GM19324 (cell line): ENCODE measurements at regions not wholly inside any gene's neighbourhood (a gene's known extent, or its start where the extent isn't known, plus 50 kb on each side); places are given as distances from the start of the nearest gene placed in this dataset.

Experiments
- ATAC-seq: cut with Tn5 transposase; IDR thresholded peaks from one replicate; pipeline ENCODE4 v1.9.1; 2021; ENCODE audit warnings: mild to moderate bottlenecking, moderate library complexity; ENCODE audit not compliant: unreplicated experiment, low FRiP score

DNA sequence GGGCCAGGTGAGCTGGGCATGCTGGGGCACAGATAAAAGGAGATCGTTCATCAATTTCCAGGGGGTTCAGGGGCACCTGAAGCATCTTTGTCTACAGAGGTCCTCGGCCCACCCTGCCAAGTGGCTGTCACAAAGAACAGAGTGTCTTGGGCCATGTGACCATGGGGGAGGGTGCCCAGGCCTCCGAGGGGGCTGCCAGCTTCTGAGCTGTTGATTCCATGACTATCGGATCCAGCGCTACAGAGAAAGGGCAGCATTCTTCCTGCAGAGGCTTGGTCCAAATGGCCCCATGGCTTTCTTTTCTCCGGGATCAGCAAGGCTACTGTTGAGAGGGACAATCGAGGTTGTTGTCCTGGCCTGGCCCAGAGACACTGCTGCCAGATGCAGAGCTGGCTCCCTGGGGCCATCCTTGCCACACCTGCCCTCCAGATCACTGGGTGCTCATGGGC, 289.2 kb downstream of the ZSWIM6 start:
- ATAC-seq = no peak

DNA sequence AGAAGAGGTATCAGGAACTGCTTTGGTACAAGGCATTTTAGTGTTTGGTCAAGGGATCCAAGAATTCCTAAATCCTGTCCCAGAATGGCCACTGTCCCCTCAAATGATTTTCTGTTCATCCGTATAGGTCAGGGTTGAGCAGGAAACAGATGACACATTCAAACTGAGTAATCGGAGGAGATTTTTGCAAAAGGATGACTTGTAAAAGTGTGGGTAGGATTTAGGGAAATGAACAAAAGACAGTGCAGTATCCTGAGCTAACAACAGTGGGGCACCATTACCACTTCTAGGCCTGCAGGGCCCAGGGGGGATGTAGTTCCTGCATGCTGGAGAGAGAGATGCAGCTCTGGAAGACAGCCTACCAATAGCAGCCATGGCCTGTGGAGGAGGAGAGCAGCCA, 290.1 kb downstream of the ZSWIM6 start:
- no peak for ATAC-seq

- ATAC-seq = no peak
Measured at GRCh38 chr5:61623401-61624069, 291.5 kb downstream of the ZSWIM6 start.

DNA sequence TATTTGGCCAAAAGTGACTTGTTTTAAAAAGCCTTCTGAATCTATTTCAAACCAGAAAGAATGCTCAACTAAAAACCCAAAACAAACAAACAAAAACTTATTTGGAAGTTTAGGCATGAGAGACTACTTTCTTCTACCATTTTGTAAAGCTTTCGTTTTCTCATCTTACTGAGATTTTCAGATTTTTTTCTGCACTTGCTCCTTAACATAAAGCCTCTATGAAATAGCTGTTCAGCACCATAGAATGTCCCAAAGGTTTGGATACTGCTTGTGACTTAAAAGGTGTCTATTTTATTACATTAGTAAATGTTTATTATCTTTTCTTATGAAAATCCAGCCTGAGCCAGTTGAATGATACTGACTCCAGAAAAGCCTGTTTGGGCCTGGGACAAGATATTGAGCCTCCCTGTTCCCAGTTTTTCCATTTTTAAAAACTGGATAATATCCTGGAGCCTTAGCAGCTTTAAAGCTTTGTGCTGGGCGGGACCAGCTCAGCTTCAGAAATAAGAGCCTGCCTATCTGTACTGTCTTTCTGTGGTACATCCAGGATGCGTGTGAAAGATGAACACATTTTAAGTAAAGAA, 292.6 kb downstream of the ZSWIM6 start:
- ATAC-seq = no peak

DNA sequence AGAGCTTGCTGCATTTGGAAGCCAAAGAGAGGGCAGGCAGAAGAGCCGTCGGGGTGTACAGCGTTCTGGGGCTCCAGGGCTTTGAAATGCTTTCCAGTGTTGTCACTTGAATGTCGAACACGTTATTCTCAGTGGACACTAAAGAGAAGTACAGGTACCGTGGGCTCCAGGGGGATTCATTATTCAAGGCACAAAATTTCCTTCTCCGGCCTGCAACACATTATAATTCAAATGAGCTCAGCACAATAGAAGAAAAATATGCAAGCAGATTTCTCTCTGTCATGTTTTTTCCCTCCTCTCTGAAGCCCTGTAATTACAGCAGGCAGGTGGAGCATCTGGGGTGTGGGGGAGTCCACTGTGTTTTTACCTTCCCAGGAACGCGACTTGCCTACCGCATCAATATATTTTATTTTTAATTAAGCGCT, 293.1 kb downstream of the ZSWIM6 start:
- ATAC-seq = no peak

- no peak for ATAC-seq
Measured at GRCh38 chr5:61625681-61626621, 293.9 kb downstream of the ZSWIM6 start.

DNA sequence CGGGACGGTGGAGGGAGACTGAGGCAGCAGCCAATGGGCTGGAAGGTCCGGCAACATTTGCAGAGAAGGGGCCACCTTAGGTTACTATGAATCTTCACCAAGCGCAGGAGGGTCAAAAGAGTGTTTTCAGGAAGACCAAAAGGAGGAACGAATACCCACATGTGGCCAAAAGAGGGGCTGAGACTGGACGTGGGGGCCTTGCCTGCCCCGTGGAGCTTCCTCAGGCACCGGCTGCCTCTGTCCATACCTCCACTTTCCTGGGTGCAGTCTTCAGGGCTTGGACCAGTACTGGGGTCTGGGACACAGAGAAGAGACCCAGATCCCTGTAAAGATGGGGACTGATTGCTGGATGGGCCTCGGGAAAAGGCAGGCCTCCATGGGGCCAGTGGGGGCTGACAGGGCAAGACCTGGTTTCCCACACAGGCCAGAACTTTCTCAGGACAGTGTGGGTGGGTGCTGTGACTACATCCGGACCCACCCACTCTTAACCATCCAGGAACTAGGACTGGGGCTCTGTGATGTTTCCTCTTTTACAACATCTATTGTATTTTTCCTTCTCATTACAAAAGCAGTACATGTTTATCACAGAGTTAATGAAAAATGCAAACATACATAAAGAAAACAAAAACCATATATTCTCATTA, 294.7 kb downstream of the ZSWIM6 start:
- ATAC-seq = no peak

GRCh38 chr5:61627531-61627930, 295.5 kb downstream of the ZSWIM6 start:
- ATAC-seq = no peak

DNA sequence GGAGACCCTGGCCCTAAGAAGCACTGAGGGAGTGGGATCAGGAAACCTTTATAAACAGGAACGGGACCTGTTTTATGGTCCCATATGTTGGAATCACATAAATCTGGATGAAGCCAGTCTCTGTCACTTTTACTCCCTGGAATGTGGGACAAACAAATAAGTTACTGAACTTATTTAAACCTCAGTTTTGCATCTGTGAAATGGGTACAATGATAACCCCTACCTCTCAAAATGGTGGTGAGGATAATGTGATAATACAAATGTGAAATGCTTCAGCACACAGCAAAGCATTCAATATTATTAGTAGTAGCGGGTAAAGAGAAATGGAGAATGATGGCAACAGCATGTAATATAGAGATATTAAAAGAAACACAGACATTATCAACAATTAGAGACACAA, 298.9 kb downstream of the ZSWIM6 start:
- ATAC-seq = no peak

DNA sequence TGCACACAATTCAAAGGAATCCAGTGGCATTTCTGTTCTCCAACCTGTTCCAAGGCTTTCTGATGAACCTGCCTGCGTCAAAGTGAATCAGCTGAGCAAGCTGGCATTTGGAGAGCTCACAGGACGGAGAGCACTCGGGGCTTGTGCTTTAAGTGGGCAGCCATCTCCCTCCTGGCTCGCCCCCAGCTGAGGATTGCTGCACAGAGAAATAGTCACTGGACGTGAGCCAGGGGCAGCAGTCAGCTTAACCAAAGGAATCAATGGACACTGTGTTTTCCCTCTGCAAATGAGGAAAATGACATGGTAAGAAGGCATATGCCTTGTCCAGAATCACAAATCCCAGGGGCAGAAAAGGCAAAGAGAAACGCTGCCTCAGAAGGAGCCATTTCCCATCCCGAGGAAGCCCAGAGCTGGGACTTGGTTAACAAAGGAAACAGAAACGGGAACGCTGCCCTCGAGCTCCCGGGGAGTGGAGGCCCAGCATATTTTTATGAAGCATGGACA, 299.4 kb downstream of the ZSWIM6 start:
- ATAC-seq = no peak

GRCh38 chr5:61632064-61632463, 300.0 kb downstream of the ZSWIM6 start:
- ATAC-seq = no peak

GRCh38 chr5:61635271-61635670, 303.2 kb downstream of the ZSWIM6 start:
- no peak for ATAC-seq

DNA sequence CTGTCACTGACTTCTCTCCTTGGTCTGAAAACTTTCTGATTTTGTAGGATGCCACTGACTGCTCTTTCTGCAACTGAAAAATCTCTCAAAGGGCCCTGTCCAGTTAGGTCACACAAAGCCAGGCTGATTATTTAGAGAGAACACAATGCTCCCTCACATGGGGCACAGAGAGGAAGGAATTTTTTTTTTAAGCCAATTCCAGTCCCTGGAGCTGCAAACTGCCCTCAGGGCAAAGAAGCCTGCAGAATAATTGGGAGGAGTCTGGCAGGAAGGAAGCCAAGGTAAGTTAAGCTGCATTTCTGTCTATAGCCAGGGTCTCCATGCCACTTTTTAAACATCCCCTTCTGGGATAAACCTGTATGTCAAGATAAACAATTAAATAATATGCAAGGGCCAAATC, 305.5 kb downstream of the ZSWIM6 start:
- no peak for ATAC-seq

DNA sequence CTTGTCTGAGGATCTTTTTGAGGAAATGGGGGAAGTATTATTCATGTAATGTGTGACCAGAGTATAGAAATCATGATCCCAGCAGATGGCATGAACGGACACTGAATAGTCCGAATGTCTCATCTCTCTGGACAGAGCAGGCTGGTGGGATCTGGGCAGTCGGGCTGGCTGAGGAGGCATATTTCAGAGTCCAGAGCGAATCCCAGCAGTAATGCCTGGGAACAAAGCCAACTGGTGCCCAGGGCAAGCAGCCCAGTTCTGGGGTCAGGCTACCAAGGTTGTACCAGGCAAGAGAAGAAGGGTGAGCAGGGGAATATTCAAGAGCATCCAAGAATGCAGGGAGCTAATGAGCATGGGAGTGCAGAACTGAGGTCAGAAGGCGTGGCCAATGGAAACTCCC, 306.4 kb downstream of the ZSWIM6 start:
- no peak for ATAC-seq

GRCh38 chr5:61640179-61641021, 308.3 kb downstream of the ZSWIM6 start:
- no peak for ATAC-seq

GRCh38 chr5:61641748-61642565, 309.9 kb downstream of the ZSWIM6 start:
- ATAC-seq = no peak

- no peak for ATAC-seq
Measured at GRCh38 chr5:61647672-61648071, 315.6 kb downstream of the ZSWIM6 start.

- ATAC-seq = no peak
Measured at GRCh38 chr5:61649231-61649630, 317.2 kb downstream of the ZSWIM6 start.

- ATAC-seq = no peak
Measured at GRCh38 chr5:61649971-61650370, 317.9 kb downstream of the ZSWIM6 start.
